PC-9 (cell line): ENCODE measurements at regions not wholly inside any gene's neighbourhood (a gene's known extent, or its start where the extent isn't known, plus 50 kb on each side); places are given as distances from the start of the nearest gene placed in this dataset.

Experiments
- CTCF ChIP-seq: fragments of 200-600 bp; sonication (generic); conservative IDR thresholded peaks from 2 replicates; pipeline ENCODE4 v1.6.1; 2017; ENCODE audit warnings: mixed run types, antibody characterized with exemption, mild to moderate bottlenecking, moderate library complexity
- EZH2 ChIP-seq: fragments of 200-600 bp; sonication (generic); IDR thresholded peaks from 2 replicates; pipeline ENCODE4 v1.8.0; 2017; ENCODE audit warnings: antibody characterized with exemption, low read depth

- TF ChIP-seq EZH2 (no peak), CTCF (no peak)
These were observed 555.6 kb upstream of the FRG1 start for GRCh38 chr4:189385098-189385497.
